Spleen (tissue), 7 donors: ENCODE measurements at regions not wholly inside any gene's neighbourhood (a gene's known extent, or its start where the extent isn't known, plus 50 kb on each side); places are given as distances from the start of the nearest gene placed in this dataset.

Experiments
- POLR2A ChIP-seq, 3 donors: fragments of 450-650 bp; IDR thresholded peaks; one replicate each; pipeline ENCODE4 v1.5.1; 2017; ENCODE audit warnings: antibody characterized with exemption in 3 of 3, mild to moderate bottlenecking in 1 of 3
- POLR2AphosphoS5 ChIP-seq, 3 donors: sonication (generic); formaldehyde crosslinking; IDR thresholded peaks; one replicate each; pipeline ENCODE4 v1.5.1; 2017; ENCODE audit warnings: antibody characterized with exemption in 3 of 3
- TF ChIP-seq, protein P1 (sequence below), 11 experiments: fragments of 200-600 bp in 7 of 11; fragments of 450-650 bp in 4 of 11; sonication (generic) in 4 of 11; IDR thresholded peaks in 8 of 11; conservative IDR thresholded peaks in 3 of 11; 1 replicate in 7 of 11; 2 replicates in 4 of 11; pipeline versions ENCODE4 v1.4.0 to v1.8.0; 2016 to 2021; ENCODE audit warnings: antibody characterized with exemption in 11 of 11, inconsistent platforms in 4 of 11, mild to moderate bottlenecking in 1 of 11
- donor health status: DM: no; HTN: no; CAD: no; lungs with moderate emphysema.
- donor health status: DM: no; HTN: no; CAD: no.
- donor health status: DM: no; HTN: no; CAD: no.

DNA sequence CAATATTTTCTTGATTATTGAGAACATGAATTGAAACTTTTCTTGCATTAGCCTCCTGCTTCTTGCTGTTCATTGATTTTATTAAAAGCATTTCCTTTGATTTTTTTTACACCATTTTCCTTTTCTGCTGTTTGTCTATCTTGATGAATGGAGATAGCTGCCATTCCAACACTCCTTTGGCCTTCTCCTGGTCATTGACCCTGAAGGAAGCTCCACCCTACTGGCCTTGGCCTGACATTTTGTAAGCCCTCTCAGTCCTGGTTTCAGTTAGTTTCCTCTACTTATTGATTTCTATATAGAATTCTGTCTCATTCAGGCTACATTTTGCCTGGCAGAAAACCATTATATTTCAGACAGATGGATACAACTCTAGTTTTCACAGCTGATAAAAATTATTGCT is 115.1 kb upstream of the DMRTA1 start:
- TF ChIP-seq, protein P1, sequence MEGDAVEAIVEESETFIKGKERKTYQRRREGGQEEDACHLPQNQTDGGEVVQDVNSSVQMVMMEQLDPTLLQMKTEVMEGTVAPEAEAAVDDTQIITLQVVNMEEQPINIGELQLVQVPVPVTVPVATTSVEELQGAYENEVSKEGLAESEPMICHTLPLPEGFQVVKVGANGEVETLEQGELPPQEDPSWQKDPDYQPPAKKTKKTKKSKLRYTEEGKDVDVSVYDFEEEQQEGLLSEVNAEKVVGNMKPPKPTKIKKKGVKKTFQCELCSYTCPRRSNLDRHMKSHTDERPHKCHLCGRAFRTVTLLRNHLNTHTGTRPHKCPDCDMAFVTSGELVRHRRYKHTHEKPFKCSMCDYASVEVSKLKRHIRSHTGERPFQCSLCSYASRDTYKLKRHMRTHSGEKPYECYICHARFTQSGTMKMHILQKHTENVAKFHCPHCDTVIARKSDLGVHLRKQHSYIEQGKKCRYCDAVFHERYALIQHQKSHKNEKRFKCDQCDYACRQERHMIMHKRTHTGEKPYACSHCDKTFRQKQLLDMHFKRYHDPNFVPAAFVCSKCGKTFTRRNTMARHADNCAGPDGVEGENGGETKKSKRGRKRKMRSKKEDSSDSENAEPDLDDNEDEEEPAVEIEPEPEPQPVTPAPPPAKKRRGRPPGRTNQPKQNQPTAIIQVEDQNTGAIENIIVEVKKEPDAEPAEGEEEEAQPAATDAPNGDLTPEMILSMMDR (IDR thresholded peaks at IDR 0.05 in 8 of 11, conservative IDR thresholded peaks at IDR 0.05 in 3 of 11): no peak
- TF ChIP-seq POLR2AphosphoS5 (IDR thresholded peaks at IDR 0.05): no peak
- no peak for TF ChIP-seq POLR2A (IDR thresholded peaks at IDR 0.05)
